SU-DHL-6 (cell line): ENCODE measurements at regions not wholly inside any gene's neighbourhood (a gene's known extent, or its start where the extent isn't known, plus 50 kb on each side); places are given as distances from the start of the nearest gene placed in this dataset.

Experiments
- H2AFZ ChIP-seq: fragments of 200-600 bp; sonication (generic); 2 replicates; pipeline ENCODE4 v1.6.1; 2014; ENCODE audit warnings: low read depth, mild to moderate bottlenecking, moderate library complexity, mixed read lengths, antibody characterized with exemption, low read length; ENCODE audit not compliant: severe bottlenecking
- H3F3A ChIP-seq: fragments of 200-600 bp; shearing (Covaris generic); 2 replicates; pipeline ENCODE4 v1.6.0; 2016; ENCODE audit warnings: antibody characterized with exemption, mild to moderate bottlenecking; ENCODE audit not compliant: insufficient read depth
- H3K27ac ChIP-seq: fragments of 200-600 bp; sonication (generic); 2 replicates; pipeline ENCODE4 v1.5.1; 2016; ENCODE audit warnings: low read depth, mild to moderate bottlenecking, low read length, moderate library complexity, mixed read lengths
- H3K27me3 ChIP-seq: fragments of 200-600 bp; sonication (generic), shearing (Covaris generic); 2 replicates; pipeline ENCODE4 v1.6.0; 2014; ENCODE audit warnings: mild to moderate bottlenecking, low read length
- H3K36me3 ChIP-seq: fragments of 200-600 bp; sonication (generic); 2 replicates; pipeline ENCODE4 v1.6.1; 2014; ENCODE audit warnings: mild to moderate bottlenecking, low read length, mixed read lengths
- H3K4me2 ChIP-seq: fragments of 300-600, 200-600 bp; shearing (Covaris generic), sonication (generic); 2 replicates; pipeline ENCODE4 v1.6.0; 2014; ENCODE audit warnings: low read length, low read depth, mild to moderate bottlenecking; ENCODE audit not compliant: poor library complexity, severe bottlenecking
- H3K4me3 ChIP-seq: fragments of 200-600 bp; sonication (generic); 2 replicates; pipeline ENCODE4 v1.5.1; 2014; ENCODE audit warnings: antibody characterized with exemption, low read length, mild to moderate bottlenecking, mixed read lengths; ENCODE audit not compliant: insufficient read depth, poor library complexity, severe bottlenecking
- H3K79me2 ChIP-seq: fragments of 200-600 bp; sonication (generic); 2 replicates; pipeline ENCODE4 v1.6.1; 2014; ENCODE audit warnings: mild to moderate bottlenecking, low read length, moderate library complexity; ENCODE audit not compliant: insufficient read depth
- H3K9ac ChIP-seq: fragments of 200-600 bp; sonication (generic); 2 replicates; pipeline ENCODE4 v1.7.0; 2014; ENCODE audit warnings: mild to moderate bottlenecking, low read length
- H3K9me2 ChIP-seq: fragments of 200-600 bp; sonication (generic); replicated peaks from 2 replicates; pipeline ENCODE4 v1.6.1; 2014; ENCODE audit warnings: low read length; ENCODE audit not compliant: insufficient read depth
- H3K9me3 ChIP-seq: fragments of 200-600 bp; sonication (generic); 2 replicates; pipeline ENCODE4 v1.6.1; 2014; ENCODE audit warnings: low read length, mixed read lengths; ENCODE audit not compliant: insufficient read depth
- H4K20me1 ChIP-seq: fragments of 200-600 bp; sonication (generic); 2 replicates; pipeline ENCODE4 v1.6.1; 2014; ENCODE audit warnings: low read depth, mild to moderate bottlenecking, antibody characterized with exemption, low read length, moderate library complexity, mixed read lengths
- CTCF ChIP-seq: fragments of 200-600 bp; sonication (generic); IDR thresholded peaks from one replicate; pipeline ENCODE4 v1.5.1; 2017; ENCODE audit warnings: antibody characterized with exemption, mild to moderate bottlenecking, low read length, moderate library complexity; ENCODE audit not compliant: insufficient read depth, poor library complexity, severe bottlenecking
- EZH2phosphoT487 ChIP-seq: fragments of 200-600 bp; sonication (generic), shearing (Covaris generic); conservative IDR thresholded peaks from 2 replicates; pipeline ENCODE4 v1.6.1; 2018; ENCODE audit warnings: mild to moderate bottlenecking, antibody characterized with exemption, low read length, moderate library complexity, mixed read lengths

GRCh38 chr6:121897337-121897760 is 461.9 kb downstream of the GJA1 start:
- Histone ChIP-seq H3K79me2 (no peaks in the 10 kb centered on the region), H2AFZ (no peak overlapping the region), H3K4me2 (no peak overlapping the region), H3K36me3 (no peaks in the 10 kb centered on the region), H3K27ac (no peak overlapping the region), H3K9me2 (no peaks in the 10 kb centered on the region), H3F3A (no peaks in the 10 kb centered on the region), H3K4me3 (no peak overlapping the region), H4K20me1 (no peaks in the 10 kb centered on the region), H3K9me3 (no peaks in the 10 kb centered on the region), H3K27me3 (no peaks in the 10 kb centered on the region), H3K9ac (no peak overlapping the region)
- TF ChIP-seq CTCF, result no peak
- TF ChIP-seq EZH2phosphoT487, result no peak

GRCh38 chr6:121901432-121901831 is 466.0 kb downstream of the GJA1 start:
- H3K36me3 ChIP-seq, result no peaks in the 10 kb centered on the region
- no peaks in the 10 kb centered on the region for H4K20me1 ChIP-seq
- no peaks in the 10 kb centered on the region for H3K9me2 ChIP-seq
- H3K27me3 ChIP-seq, result no peaks in the 10 kb centered on the region
- no peaks in the 10 kb centered on the region for H3K9me3 ChIP-seq
- no peaks in the 10 kb centered on the region for H3F3A ChIP-seq
- no peak overlapping the region for H3K9ac ChIP-seq
- H3K27ac ChIP-seq, result no peak overlapping the region
- TF ChIP-seq EZH2phosphoT487 (no peak), CTCF (no peak)
- H3K79me2 ChIP-seq, result no peaks in the 10 kb centered on the region
- H3K4me2 ChIP-seq, result no peak overlapping the region
- H3K4me3 ChIP-seq, result no peak overlapping the region
- H2AFZ ChIP-seq, result no peak overlapping the region

GRCh38 chr6:121904559-121904958 is 469.1 kb downstream of the GJA1 start:
- no peak overlapping the region for H3K9ac ChIP-seq
- H3K27me3 ChIP-seq, result no peaks in the 10 kb centered on the region
- H3K27ac ChIP-seq, result no peak overlapping the region
- H3F3A ChIP-seq, result no peaks in the 10 kb centered on the region
- TF ChIP-seq EZH2phosphoT487 (no peak), CTCF (no peak)
- no peak overlapping the region for H3K4me2 ChIP-seq
- no peaks in the 10 kb centered on the region for H3K79me2 ChIP-seq
- H4K20me1 ChIP-seq, result no peaks in the 10 kb centered on the region
- no peaks in the 10 kb centered on the region for H3K9me2 ChIP-seq
- H3K4me3 ChIP-seq, result no peak overlapping the region
- no peaks in the 10 kb centered on the region for H3K36me3 ChIP-seq
- no peaks in the 10 kb centered on the region for H3K9me3 ChIP-seq
- no peak overlapping the region for H2AFZ ChIP-seq

- H3K27ac ChIP-seq, result no peak overlapping the region
- H4K20me1 ChIP-seq, result no peaks in the 10 kb centered on the region
- TF ChIP-seq CTCF (no peak), EZH2phosphoT487 (no peak)
- H3K9me3 ChIP-seq, result no peaks in the 10 kb centered on the region
- H3K79me2 ChIP-seq, result no peaks in the 10 kb centered on the region
- H3K9ac ChIP-seq, result no peak overlapping the region
- H3K36me3 ChIP-seq, result no peaks in the 10 kb centered on the region
- H3K27me3 ChIP-seq, result no peaks in the 10 kb centered on the region
- H3K4me3 ChIP-seq, result no peak overlapping the region
- H2AFZ ChIP-seq, result no peak overlapping the region
- H3K9me2 ChIP-seq, result no peaks in the 10 kb centered on the region
- no peaks in the 10 kb centered on the region for H3F3A ChIP-seq
- H3K4me2 ChIP-seq, result no peak overlapping the region
These were observed 477.5 kb downstream of the GJA1 start for GRCh38 chr6:121912905-121913304.
